Ishikawa (cell line): ENCODE measurements at regions not wholly inside any gene's neighbourhood (a gene's known extent, or its start where the extent isn't known, plus 50 kb on each side); places are given as distances from the start of the nearest gene placed in this dataset.

Experiments
- CEBPB ChIP-seq: IDR thresholded peaks from 2 replicates; pipeline ENCODE4 v1.6.1; 2012
- CREB1 ChIP-seq: IDR thresholded peaks from 2 replicates; pipeline ENCODE4 v1.6.1; 2012; ENCODE audit warnings: low read depth
- EGR1 ChIP-seq: IDR thresholded peaks from 2 replicates; pipeline ENCODE4 v1.6.1; 2012
- EP300 ChIP-seq: IDR thresholded peaks from 2 replicates; pipeline ENCODE4 v1.6.1; 2012; ENCODE audit warnings: borderline replicate concordance
- FOXM1 ChIP-seq: IDR thresholded peaks from 2 replicates; pipeline ENCODE4 v1.6.1; 2012; ENCODE audit warnings: low read depth, borderline replicate concordance
- MAX ChIP-seq: IDR thresholded peaks from 2 replicates; pipeline ENCODE4 v1.6.1; 2012
- NFIC ChIP-seq: IDR thresholded peaks from 2 replicates; pipeline ENCODE4 v1.6.1; 2012
- RAD21 ChIP-seq: IDR thresholded peaks from 2 replicates; pipeline ENCODE4 v1.6.1; 2012; ENCODE audit warnings: low read depth
- TAF1 ChIP-seq: IDR thresholded peaks from 2 replicates; pipeline ENCODE4 v1.6.1; 2012; ENCODE audit warnings: low read depth, mild to moderate bottlenecking
- TCF12 ChIP-seq: IDR thresholded peaks from 2 replicates; pipeline ENCODE4 v1.6.1; 2012; ENCODE audit warnings: low read depth
- TEAD4 ChIP-seq: IDR thresholded peaks from 2 replicates; pipeline ENCODE4 v1.6.1; 2012
- USF1 ChIP-seq: IDR thresholded peaks from 2 replicates; pipeline ENCODE4 v1.6.1; 2012
- YY1 ChIP-seq: IDR thresholded peaks from 2 replicates; pipeline ENCODE4 v1.6.1; 2012; ENCODE audit warnings: low read depth
- ZBTB7A ChIP-seq: IDR thresholded peaks from 2 replicates; pipeline ENCODE4 v1.6.1; 2012; ENCODE audit warnings: low read depth
- TF ChIP-seq, protein P1 (sequence below): IDR thresholded peaks from 2 replicates; pipeline ENCODE4 v1.6.1; 2012; ENCODE audit warnings: low read depth, mild to moderate bottlenecking

DNA sequence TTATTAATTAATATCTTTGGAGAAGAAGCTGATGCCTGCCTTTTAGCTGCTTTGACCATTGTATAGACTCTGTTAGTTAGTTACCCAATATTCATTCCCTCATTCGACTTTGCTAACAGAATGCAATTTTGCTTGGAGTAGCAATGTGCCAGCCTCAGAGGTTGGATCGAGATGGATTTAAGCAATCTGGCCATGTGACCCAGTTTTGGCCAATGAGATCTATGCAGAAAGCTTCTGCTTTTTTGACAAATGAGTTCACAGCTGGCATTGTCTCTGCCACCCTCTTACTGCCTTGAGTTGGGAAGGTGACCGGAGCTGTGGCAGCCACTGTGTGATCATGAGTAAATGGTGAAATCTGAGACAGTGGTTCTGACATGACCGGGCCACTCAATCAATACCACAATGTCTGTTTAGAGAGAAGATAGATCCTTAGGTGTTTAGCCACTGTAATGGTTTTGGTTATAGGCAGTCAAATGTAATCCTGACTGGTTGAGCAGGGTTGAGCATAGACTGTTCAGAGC is 74.9 kb upstream of the MED13L start:
- TF ChIP-seq RAD21, result no peak
- TF ChIP-seq EGR1, result no peak
- TF ChIP-seq FOXM1, result no peak
- TF ChIP-seq MAX, result no peak
- no peak for TF ChIP-seq NFIC
- TF ChIP-seq TCF12, result no peak
- no peak for TF ChIP-seq CEBPB
- TF ChIP-seq EP300, result no peak
- TF ChIP-seq YY1, result no peak
- no peak for TF ChIP-seq CREB1
- no peak for TF ChIP-seq TAF1
- TF ChIP-seq ZBTB7A, result no peak
- TF ChIP-seq USF1, result no peak
- TF ChIP-seq TEAD4, result no peak
- TF ChIP-seq, protein P1, sequence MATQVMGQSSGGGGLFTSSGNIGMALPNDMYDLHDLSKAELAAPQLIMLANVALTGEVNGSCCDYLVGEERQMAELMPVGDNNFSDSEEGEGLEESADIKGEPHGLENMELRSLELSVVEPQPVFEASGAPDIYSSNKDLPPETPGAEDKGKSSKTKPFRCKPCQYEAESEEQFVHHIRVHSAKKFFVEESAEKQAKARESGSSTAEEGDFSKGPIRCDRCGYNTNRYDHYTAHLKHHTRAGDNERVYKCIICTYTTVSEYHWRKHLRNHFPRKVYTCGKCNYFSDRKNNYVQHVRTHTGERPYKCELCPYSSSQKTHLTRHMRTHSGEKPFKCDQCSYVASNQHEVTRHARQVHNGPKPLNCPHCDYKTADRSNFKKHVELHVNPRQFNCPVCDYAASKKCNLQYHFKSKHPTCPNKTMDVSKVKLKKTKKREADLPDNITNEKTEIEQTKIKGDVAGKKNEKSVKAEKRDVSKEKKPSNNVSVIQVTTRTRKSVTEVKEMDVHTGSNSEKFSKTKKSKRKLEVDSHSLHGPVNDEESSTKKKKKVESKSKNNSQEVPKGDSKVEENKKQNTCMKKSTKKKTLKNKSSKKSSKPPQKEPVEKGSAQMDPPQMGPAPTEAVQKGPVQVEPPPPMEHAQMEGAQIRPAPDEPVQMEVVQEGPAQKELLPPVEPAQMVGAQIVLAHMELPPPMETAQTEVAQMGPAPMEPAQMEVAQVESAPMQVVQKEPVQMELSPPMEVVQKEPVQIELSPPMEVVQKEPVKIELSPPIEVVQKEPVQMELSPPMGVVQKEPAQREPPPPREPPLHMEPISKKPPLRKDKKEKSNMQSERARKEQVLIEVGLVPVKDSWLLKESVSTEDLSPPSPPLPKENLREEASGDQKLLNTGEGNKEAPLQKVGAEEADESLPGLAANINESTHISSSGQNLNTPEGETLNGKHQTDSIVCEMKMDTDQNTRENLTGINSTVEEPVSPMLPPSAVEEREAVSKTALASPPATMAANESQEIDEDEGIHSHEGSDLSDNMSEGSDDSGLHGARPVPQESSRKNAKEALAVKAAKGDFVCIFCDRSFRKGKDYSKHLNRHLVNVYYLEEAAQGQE, result no peak

DNA sequence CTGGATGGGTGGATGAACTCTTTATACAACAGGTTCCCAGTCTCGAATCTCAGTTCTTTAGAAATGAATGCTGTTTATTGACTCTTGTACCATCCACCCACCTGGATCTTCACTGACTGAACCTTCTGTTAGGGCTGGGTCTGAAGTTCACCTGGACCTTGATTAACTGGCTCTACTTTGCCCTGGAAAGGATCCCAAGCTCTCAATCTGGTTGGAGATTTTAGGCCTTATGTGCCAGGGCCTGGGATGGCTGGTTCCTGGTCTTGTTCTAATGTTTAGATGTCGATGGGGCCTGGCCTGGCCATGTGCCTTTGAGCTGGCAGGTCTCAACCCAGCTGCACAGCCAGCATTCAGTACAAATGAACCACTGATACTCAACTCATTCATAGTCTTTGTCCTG is 76.5 kb upstream of the MED13L start:
- TF ChIP-seq ZBTB7A (no peak), TCF12 (no peak), USF1 (no peak), EP300 (no peak), YY1 (no peak), CREB1 (no peak), FOXM1 (no peak), CEBPB (no peak), RAD21 (no peak), TAF1 (no peak), TEAD4 (no peak), NFIC (no peak), MAX (no peak), EGR1 (no peak)
- TF ChIP-seq, protein P1, result no peak

- TF ChIP-seq EP300 (no peak), ZBTB7A (no peak), CREB1 (no peak), TEAD4 (no peak), FOXM1 (no peak), MAX (no peak), TCF12 (no peak), CEBPB (no peak), EGR1 (no peak), YY1 (no peak), RAD21 (no peak), TAF1 (no peak), NFIC (no peak), USF1 (no peak)
- TF ChIP-seq, protein P1, result no peak
These were observed 77.0 kb upstream of the MED13L start for GRCh38 chr12:116354534-116354933.
